Motor neuron (in vitro differentiated cells): ENCODE measurements at regions not wholly inside any gene's neighbourhood (a gene's known extent, or its start where the extent isn't known, plus 50 kb on each side); places are given as distances from the start of the nearest gene placed in this dataset.
"Not testable (repeated sequence)": the region's sequence is repeated elsewhere in the genome, so short reads cannot be mapped to it uniquely, and the experiment has no call there.

Source experiments
- ATAC-seq, 8 experiments: fragments of 200-7000 bp; cut with Tn5 transposase; replicated peaks in 6 of 8; 2 replicates each; pipeline ENCODE4 v1.8.0; 2021; ENCODE audit warnings: mild to moderate bottlenecking in 8 of 8, moderate library complexity in 8 of 8
- H3K27ac ChIP-seq, 2 donors: fragments of 250-450 bp; sonication (Bioruptor Pico); 2 replicates each; pipeline ENCODE4 v1.9.0; 2021; ENCODE audit warnings: antibody characterized with exemption in 2 of 2, mild to moderate bottlenecking in 2 of 2, moderate library complexity in 1 of 2
- H3K4me1 ChIP-seq, 2 donors: fragments of 250-450 bp; sonication (Bioruptor Pico); replicated peaks in 1 of 2; 2 replicates each; pipeline ENCODE4 v1.6.1; 2021; ENCODE audit warnings: antibody characterized with exemption in 2 of 2, mild to moderate bottlenecking in 2 of 2, moderate library complexity in 1 of 2
- H3K4me3 ChIP-seq, 5 donors: fragments of 250-450 bp; sonication (Bioruptor Pico); 2 replicates each; pipeline ENCODE4 v1.9.0; 2021; ENCODE audit warnings: antibody characterized with exemption in 5 of 5, mild to moderate bottlenecking in 5 of 5, moderate library complexity in 4 of 5
- WGBS, 10 experiments: fragments of 450-650 bp; shearing (Covaris generic); methylation state at CpG; one replicate each; pipeline ENCODE4 v1.0.0; 2022; 5-methylcytosine and 5-hydroxymethylcytosine counted together
- in situ Hi-C, 9 experiments: fragments of 400-800 bp; cut with MboI; loops; one replicate each; pipeline ENCODE4 v1.15.0; 2021; ENCODE audit warnings: low sequenced_read_pairs in 9 of 9, low pct_unique_long_range_greater_than_20kb in 2 of 9; ENCODE audit not compliant: unreplicated experiment in 9 of 9

DNA sequence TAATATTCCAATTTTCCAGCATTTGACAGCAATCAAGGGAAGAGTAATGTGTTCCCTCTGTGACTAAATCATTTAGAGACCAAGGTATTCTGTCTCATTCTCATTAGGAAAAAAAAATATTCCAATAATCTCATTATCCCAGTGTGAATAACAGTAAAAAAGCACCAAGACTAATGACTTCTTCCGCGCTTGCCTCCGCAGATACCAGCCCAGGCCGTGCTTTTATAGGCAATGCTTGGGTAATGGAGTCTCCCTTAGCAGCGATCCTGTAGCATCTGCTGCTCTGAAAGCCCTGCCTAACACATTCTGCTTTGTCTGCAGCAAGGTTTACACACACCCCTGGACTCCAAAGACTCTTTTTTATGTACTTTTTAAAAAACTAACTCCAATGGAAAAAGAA lies 470.0 kb upstream of the CAMK1G start:
- 36 to 92% (median 79%) methylated on average over 2 to 5 of the region's 5 CpGs; no CpG with 5 or more reads in 2 of the 10 experiments for WGBS, 10 experiments
- no peak overlapping the region for H3K4me3 ChIP-seq
- peak in 5 of 8 experiments; percentile 27 to 83 (median 66) for ATAC-seq
- H3K4me1 ChIP-seq, result peaks cover 0 to 35% of the 10 kb centered on the region in 2 donors
- in situ Hi-C loops, result no loop called here
- no peak overlapping the region for H3K27ac ChIP-seq

DNA sequence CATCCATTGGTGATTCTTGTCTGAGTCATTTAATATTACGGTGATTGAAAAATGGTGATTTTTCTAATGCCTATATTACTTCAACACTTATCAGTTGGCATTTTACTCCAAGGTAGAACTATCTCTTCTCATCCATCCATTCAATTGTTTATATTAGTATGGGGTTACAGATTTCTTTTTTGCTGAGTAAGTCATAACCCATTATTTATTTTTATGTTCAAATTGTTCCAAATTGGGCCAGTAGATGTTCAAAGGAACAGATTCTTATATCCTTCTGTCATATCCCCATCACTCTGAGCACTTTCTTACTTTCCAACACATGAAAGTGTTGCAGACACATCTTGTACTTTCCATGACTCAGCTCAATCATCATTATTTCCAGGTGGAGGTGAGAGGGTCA lies 466.8 kb upstream of the CAMK1G start:
- ATAC-seq, result no peak
- 63 to 100% (median 97%) methylated on average over 1 of the region's 1 CpG for WGBS, 10 experiments
- Histone ChIP-seq H3K4me3 (no peak overlapping the region), H3K4me1 (peaks cover 0 to 35% of the 10 kb centered on the region in 2 donors), H3K27ac (no peak overlapping the region)
- in situ Hi-C loops, result no loop called here

DNA sequence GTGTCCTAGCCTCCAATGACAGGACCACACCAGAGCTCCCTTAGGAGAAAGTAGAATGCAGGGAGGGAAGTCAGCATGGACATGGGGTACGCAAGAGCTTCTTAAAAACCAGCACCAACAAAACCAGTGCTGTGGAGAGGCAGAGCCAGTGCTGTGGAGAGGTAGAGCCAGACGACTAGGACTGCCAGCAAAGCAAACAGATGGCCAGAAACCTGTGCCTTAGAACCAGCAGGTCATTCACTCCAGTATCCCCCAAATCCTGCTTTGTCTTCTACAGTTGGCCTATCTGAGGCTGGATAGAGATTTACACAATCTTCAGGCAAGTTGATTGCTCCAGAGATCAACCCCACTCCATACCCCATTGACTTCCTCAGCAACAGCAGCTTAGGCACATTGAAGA lies 459.9 kb upstream of the CAMK1G start:
- no peak for ATAC-seq
- Histone ChIP-seq H3K4me3 (no peak overlapping the region), H3K27ac (no peak overlapping the region), H3K4me1 (no peaks in the 10 kb centered on the region)
- 0 to 100% (median 78%) methylated on average over 1 to 2 of the region's 2 CpGs; no CpG with 5 or more reads in 4 of the 10 experiments for WGBS, 10 experiments
- in situ Hi-C loops, result no loop called here

DNA sequence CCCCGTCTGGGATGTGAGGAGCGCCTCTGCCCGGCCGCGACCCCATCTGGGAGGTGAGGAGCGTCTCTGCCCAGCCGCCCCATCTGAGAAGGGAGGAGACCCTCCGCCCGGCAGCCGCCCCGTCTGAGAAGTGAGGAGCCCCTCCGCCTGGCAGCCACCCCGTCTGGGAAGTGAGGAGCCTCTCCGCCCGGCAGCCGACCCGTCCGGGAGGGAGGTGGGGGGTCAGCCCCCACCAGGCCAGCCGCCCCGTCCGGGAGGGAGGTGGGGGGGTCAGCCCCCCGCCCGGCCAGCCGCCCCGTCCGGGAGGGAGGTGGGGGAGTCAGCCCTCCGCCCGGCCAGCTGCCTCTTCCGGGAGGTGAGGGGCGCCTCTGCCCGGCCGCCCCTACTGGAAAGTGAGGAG lies 454.4 kb upstream of the CAMK1G start:
- H3K4me1 ChIP-seq, H3K27ac ChIP-seq, in situ Hi-C loops, ATAC-seq, H3K4me3 ChIP-seq: not testable (repeated sequence)
- WGBS, 10 experiments, result no CpG with 5 or more reads among the region's 32 CpGs

DNA sequence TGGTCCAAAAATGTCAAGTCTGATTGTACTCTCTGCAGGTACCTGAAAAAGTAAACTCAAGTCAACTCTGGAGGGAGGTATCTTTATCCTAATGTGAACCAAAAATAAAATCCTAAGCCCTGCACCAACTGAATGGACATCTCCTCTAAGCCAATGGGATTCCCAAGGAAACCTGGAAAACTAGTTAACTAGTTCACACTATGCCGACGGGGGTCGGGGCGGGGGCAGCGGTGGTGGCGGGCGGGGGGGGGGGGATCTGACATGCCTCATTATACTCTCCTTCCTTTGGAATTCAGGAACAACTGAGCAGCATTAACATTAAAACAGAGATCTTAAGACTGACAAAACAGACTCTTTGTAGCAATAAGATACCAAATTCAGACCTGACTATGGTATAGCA lies 452.6 kb upstream of the CAMK1G start:
- no peak for ATAC-seq
- Histone ChIP-seq H3K4me3 (no peak overlapping the region), H3K27ac (no peak overlapping the region), H3K4me1 (no peaks in the 10 kb centered on the region)
- 20 to 80% (median 51%) methylated on average over 1 to 5 of the region's 7 CpGs; no CpG with 5 or more reads in 6 of the 10 experiments for WGBS, 10 experiments
- in situ Hi-C loops, result no loop called here

DNA sequence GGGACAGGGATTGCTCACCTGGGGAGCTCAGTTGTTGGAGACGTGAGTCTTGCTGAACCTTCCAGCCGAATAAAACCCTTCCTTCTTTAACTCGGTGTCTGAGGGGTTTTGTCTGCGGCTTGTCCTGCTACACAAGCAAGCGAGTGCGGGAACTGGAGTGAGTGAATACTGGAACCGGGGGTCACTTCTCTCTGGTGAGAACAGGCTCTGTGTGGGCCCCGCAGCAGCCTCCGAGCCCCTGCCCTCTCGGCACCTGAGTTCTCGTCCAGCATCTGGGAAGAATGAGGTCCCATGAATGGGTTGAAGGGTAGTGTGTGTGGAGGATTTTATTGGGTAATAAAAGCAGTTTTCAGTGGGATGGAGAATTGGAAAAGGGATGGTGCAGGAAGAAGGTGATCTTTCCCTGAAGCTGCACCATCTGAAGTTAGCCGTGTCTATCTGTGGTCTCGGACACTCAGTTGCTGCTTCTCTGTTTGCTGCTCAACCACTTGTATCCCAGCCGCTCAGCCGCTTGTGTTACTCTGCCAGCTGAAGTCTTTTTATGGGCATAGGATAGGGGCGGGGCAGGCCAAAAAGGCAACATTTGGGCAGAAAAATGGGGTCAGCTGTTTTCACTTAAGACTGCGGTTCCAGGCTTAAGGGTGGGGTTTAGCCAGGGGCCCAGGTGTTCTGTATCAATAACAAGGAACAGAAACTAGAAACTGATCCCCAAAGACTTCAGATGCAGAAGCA lies 450.6 kb upstream of the CAMK1G start:
- Histone ChIP-seq H3K27ac (no peak overlapping the region), H3K4me3 (no peak overlapping the region), H3K4me1 (no peaks in the 10 kb centered on the region)
- in situ Hi-C loops, result no loop called here
- 0 to 97% (median 78%) methylated on average over 1 to 16 of the region's 17 CpGs; no CpG with 5 or more reads in 1 of the 10 experiments for WGBS, 10 experiments
- no peak for ATAC-seq

DNA sequence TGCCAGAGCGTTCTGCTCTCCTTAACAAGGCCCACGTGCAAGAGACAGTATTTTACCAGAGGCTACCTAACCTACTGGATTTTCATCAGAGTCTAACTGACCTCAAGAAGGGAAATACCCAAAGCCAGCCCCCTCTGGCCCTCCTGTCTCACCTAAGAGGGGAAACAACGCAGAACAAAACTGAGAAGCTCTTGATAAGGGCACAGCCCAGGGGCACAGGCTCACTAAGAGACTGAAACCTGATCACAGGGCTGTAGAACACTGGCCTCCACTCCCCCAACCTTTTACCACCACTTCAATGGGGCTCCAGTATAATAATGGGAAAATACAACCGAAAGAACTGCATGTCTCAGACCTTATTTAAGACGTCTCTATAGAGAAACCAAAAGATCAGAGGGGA lies 449.5 kb upstream of the CAMK1G start:
- no peak for ATAC-seq
- no peaks in the 10 kb centered on the region for H3K4me1 ChIP-seq
- no peak overlapping the region for H3K27ac ChIP-seq
- WGBS, 10 experiments, result 13 to 96% (median 60%) methylated on average over 1 to 5 of the region's 5 CpGs; no CpG with 5 or more reads in 1 of the 10 experiments
- in situ Hi-C loops, result no loop called here
- H3K4me3 ChIP-seq, result no peak overlapping the region

DNA sequence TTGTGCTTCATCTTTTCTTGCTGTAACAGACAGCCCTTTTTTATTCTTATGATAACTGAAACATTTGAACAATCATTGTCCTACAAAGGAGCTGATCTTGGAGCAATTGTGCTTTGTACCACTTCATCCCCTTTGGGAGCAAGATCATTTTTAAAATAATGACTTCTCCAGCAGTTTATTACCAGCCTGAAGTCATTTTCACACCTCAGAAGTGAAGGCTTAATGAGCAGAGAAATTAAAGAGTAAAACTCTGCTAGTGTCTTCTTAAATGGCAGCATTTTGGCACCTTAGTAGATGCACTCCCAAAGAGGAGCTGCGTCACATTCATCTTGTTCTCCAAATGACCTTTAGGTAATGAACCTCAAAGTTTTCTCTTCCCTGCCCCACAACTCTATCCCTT lies 439.6 kb upstream of the CAMK1G start:
- ATAC-seq, result no peak
- no peaks in the 10 kb centered on the region for H3K4me1 ChIP-seq
- no peak overlapping the region for H3K4me3 ChIP-seq
- H3K27ac ChIP-seq, result no peak overlapping the region
- in situ Hi-C loops, result no loop called here
- WGBS, 10 experiments, result 40 to 100% (median 100%) methylated on average over 1 of the region's 1 CpG; no CpG with 5 or more reads in 4 of the 10 experiments

DNA sequence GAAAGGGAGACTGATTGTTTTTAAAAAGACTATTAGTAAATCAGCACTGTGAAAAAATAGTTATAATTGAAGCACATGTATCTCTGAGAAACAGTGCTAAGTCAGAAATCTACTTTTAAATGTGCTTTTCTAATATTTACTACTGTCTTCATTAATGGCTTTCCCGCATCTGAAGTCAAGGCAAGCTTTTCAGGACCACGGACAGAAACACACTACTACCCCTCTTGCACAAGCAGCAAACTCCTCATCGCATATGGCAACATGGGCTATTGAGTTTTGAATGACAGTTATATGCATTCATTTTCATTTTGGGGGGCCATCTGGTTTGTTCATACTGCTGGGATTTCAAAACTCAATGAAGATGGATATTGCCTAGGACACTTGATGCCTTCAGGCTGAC lies 433.4 kb upstream of the CAMK1G start:
- H3K4me1 ChIP-seq, result peaks cover 2 to 14% of the 10 kb centered on the region in 2 donors
- ATAC-seq, result no peak
- in situ Hi-C loops, result no loop called here
- no peak overlapping the region for H3K27ac ChIP-seq
- WGBS, 10 experiments, result 0 to 41% (median 18%) methylated on average over 1 to 3 of the region's 3 CpGs; no CpG with 5 or more reads in 2 of the 10 experiments
- no peak overlapping the region for H3K4me3 ChIP-seq

DNA sequence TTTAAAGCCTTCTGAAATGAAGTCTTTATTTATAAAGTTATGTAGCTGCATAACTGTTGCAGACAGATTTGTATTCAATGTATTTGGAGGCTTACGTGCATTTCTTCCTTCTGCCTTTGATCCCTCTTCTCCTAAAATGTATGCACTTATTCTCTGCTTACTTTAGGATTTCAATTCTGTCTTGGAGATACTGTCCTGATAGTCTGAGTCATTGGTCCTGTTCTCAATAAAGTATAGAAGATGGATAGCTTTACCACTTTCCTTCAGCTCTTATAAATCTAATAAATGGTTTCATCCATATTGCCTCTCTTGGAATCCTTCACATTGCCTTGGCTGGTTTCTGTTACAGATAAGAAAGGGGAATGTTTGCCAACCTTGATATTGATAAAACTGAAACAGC lies 430.1 kb upstream of the CAMK1G start:
- H3K4me1 ChIP-seq, result peaks cover 26 to 45% of the 10 kb centered on the region in 2 donors
- in situ Hi-C loops, result no loop called here
- no peak overlapping the region for H3K4me3 ChIP-seq
- 0 to 100% (median 71%) methylated on average over 1 of the region's 1 CpG for WGBS, 10 experiments
- no peak for ATAC-seq
- H3K27ac ChIP-seq, result no peak overlapping the region

DNA sequence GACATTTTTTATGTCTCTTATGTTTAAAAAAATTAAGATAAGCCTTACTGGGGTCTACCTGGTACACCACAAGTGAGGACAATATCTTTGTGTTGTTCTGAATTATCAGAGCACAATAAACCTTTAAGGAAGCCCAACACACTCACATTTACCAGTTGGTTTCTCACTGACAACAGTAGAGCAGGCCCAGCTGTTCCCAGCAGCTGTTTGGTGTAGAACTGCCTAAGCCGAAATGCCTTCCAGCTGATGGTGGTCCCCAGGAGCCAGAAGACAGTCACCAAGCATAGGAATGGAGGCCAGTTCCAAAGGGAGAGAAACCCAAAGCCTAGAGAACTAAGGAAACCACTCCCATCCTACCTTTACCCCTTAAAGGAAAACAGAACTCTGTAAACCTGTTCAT lies 428.6 kb upstream of the CAMK1G start:
- ATAC-seq, result no peak
- Histone ChIP-seq H3K4me1 (peaks cover 26 to 49% of the 10 kb centered on the region in 2 donors), H3K27ac (no peak overlapping the region), H3K4me3 (no peak overlapping the region)
- 0 to 86% (median 30%) methylated on average over 1 of the region's 1 CpG; no CpG with 5 or more reads in 6 of the 10 experiments for WGBS, 10 experiments
- in situ Hi-C loops, result no loop called here

DNA sequence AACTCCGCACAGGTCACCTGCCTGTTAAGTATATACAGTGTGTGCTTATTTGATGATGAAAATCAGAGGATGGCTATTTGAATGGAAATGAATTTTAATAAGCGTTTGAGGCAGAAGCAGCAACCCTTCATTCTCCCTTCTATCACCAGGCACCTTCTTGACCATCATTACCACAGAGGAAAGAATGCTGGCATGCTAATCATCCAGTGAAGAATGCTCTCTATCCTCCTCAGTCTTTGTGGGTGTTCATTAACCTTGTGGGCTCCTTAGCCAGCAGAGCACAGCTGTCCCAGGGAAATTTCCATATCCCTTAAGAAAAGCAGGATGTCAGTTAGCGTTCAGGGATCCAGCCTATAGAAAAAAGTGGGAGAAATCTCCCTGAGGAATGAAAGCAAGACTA lies 428.0 kb upstream of the CAMK1G start:
- in situ Hi-C loops, result no loop called here
- ATAC-seq, result peak in 3 of 8 experiments; percentile 27 to 42 (median 36)
- no peak overlapping the region for H3K4me3 ChIP-seq
- WGBS, 10 experiments, result 0 to 100% (median 33%) methylated on average over 1 to 3 of the region's 3 CpGs; no CpG with 5 or more reads in 1 of the 10 experiments
- H3K4me1 ChIP-seq, result peaks cover 26 to 49% of the 10 kb centered on the region in 2 donors
- H3K27ac ChIP-seq, result no peak overlapping the region

DNA sequence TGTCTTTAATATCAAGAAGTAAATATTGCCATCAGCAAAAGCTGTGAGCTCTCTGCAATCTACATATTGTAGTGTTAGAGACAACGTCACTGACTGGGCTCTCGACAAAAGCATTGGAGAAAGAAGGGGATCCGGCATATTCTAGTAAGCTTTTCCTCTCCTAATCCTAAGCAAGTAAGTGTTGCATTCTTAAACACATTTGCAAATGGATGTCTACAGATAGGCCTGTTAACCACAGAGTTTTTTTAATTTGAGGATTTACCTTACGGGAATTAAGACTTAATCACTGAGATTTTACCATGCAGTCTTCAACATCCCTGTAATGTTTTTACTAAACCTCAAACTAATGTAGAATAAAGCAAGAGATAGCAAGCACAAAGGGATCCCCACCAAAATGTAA lies 426.5 kb upstream of the CAMK1G start:
- in situ Hi-C loops, result no loop called here
- 0 to 90% (median 66%) methylated on average over 1 to 4 of the region's 4 CpGs; no CpG with 5 or more reads in 1 of the 10 experiments for WGBS, 10 experiments

More for the DNA sequence above, 426.5 kb upstream of the CAMK1G start:
- no peak for ATAC-seq
- Histone ChIP-seq H3K4me1 (peaks cover 26 to 49% of the 10 kb centered on the region in 2 donors), H3K4me3 (no peak overlapping the region), H3K27ac (peak overlapping the region in 1 of 2 donors; percentile 45)
